HL-60 (cell line): ENCODE measurements at regions not wholly inside any gene's neighbourhood (a gene's known extent, or its start where the extent isn't known, plus 50 kb on each side); places are given as distances from the start of the nearest gene placed in this dataset.

Source experiments
- DNase-seq, 2 experiments: peaks; one replicate each; pipeline ENCODE4 v3.0.0-alpha.2; 2010 to 2020; ENCODE audit warnings: low read depth in 1 of 2, low spot score in 1 of 2
- H3K27ac ChIP-seq: fragments of 250-450 bp; sonication (Bioruptor Pico); replicated peaks from 2 replicates; pipeline ENCODE4 v1.5.1; 2020; ENCODE audit warnings: mild to moderate bottlenecking, moderate library complexity
- H3K27me3 ChIP-seq: fragments of 250-450 bp; sonication (Bioruptor Pico); 2 replicates; pipeline ENCODE4 v1.5.1; 2021; ENCODE audit warnings: mild to moderate bottlenecking, moderate library complexity; ENCODE audit not compliant: insufficient read depth, poor library complexity, severe bottlenecking
- H3K4me3 ChIP-seq: replicated peaks from 2 replicates; pipeline ENCODE4 v1.5.1; 2011; ENCODE audit warnings: mild to moderate bottlenecking, control low read depth, low read length; ENCODE audit not compliant: insufficient read depth
- CTCF ChIP-seq: IDR thresholded peaks from one replicate; pipeline ENCODE4 v1.5.1; 2011; ENCODE audit warnings: low read length, control low read depth, inconsistent platforms; ENCODE audit not compliant: insufficient read depth
- GABPA ChIP-seq: IDR thresholded peaks from 2 replicates; pipeline ENCODE4 v1.6.1; 2012; ENCODE audit warnings: low read depth
- POLR2AphosphoS5 ChIP-seq: IDR thresholded peaks from 2 replicates; pipeline ENCODE4 v1.6.1; 2012; ENCODE audit warnings: low read depth
- REST ChIP-seq: IDR thresholded peaks from 2 replicates; pipeline ENCODE4 v1.6.1; 2012; ENCODE audit warnings: low read depth; ENCODE audit not compliant: insufficient replicate concordance
- SPI1 ChIP-seq: IDR thresholded peaks from 2 replicates; pipeline ENCODE4 v1.6.1; 2012; ENCODE audit warnings: low read depth, mild to moderate bottlenecking, borderline replicate concordance

- Histone ChIP-seq H3K4me3 (no peak overlapping the region), H3K27me3 (no peaks in the 10 kb centered on the region), H3K27ac (no peak overlapping the region)
- no peak for DNase-seq
- TF ChIP-seq CTCF, result no peak
- no peak for TF ChIP-seq SPI1
- no peak for TF ChIP-seq REST
Measured at GRCh38 chr2:8395718-8396117, 286.1 kb upstream of the ID2 start.

- TF ChIP-seq REST (no peak), GABPA (no peak), SPI1 (no peak), CTCF (no peak), POLR2AphosphoS5 (no peak)
- no peak overlapping the region for H3K4me3 ChIP-seq
Measured at GRCh38 chr2:8398040-8398668, 283.7 kb upstream of the ID2 start.

GRCh38 chr2:8399731-8400130 lies 282.1 kb upstream of the ID2 start:
- TF ChIP-seq POLR2AphosphoS5 (no peak), SPI1 (no peak), GABPA (no peak), CTCF (no peak)
- no peak overlapping the region for H3K4me3 ChIP-seq
- no peak for DNase-seq
- H3K27me3 ChIP-seq, result no peaks in the 10 kb centered on the region
- no peak overlapping the region for H3K27ac ChIP-seq

More at GRCh38 chr2:8398040-8398668, 283.7 kb upstream of the ID2 start:
- H3K27me3 ChIP-seq, result no peaks in the 10 kb centered on the region
- no peak overlapping the region for H3K27ac ChIP-seq
- no peak for DNase-seq

- no peak overlapping the region for H3K27ac ChIP-seq
- no peaks in the 10 kb centered on the region for H3K27me3 ChIP-seq
- DNase-seq, result no peak
- no peak for TF ChIP-seq SPI1
- no peak for TF ChIP-seq REST
- H3K4me3 ChIP-seq, result no peak overlapping the region
Measured at GRCh38 chr2:8400196-8400595, 281.7 kb upstream of the ID2 start.
